IMR-90 (cell line): ENCODE measurements at regions not wholly inside any gene's neighbourhood (a gene's known extent, or its start where the extent isn't known, plus 50 kb on each side); places are given as distances from the start of the nearest gene placed in this dataset.

Experiments used
- ATAC-seq: fragments of 200-7000 bp; cut with Tn5 transposase; 2 replicates; pipeline ENCODE4 v1.9.1; 2020; ENCODE audit warnings: low read depth, mild to moderate bottlenecking, moderate library complexity
- BruUV-seq: library from RNA; stranded (reverse); fragments of 400-500 nt; replicated peaks from 2 replicates; lab custom pipeline; 2021; lab: Mats Ljungman, UMichigan
- CTCF ChIA-PET: fragments of 300-600 bp; formaldehyde crosslinking; extraction: SDS; loops from one replicate; lab custom pipeline; 2021; ENCODE audit warnings: antibody characterized with exemption; lab: Yijun Ruan, JAX
- POLR2A ChIA-PET: fragments of 300-600 bp; sonication (Branson Sonifier 250); formaldehyde crosslinking; loops from one replicate; lab custom pipeline; 2022; ENCODE audit warnings: antibody characterized with exemption; ENCODE audit not compliant: unreplicated experiment; lab: Charles Lee
- DNase-seq: peaks from one replicate; pipeline ENCODE4 v3.0.0; 2013
- H2AFZ ChIP-seq: replicated peaks from 2 replicates; pipeline ENCODE3; 2013; ENCODE audit warnings: low read length, mild to moderate bottlenecking; ENCODE audit not compliant: poor library complexity
- H2AK5ac ChIP-seq: 2 replicates; pipeline ENCODE4 v1.6.1; 2013; ENCODE audit warnings: low read depth, low read length, inconsistent platforms
- H2AK9ac ChIP-seq: replicated peaks from 2 replicates; pipeline ENCODE3; 2013; ENCODE audit warnings: mild to moderate bottlenecking, low read depth, low read length, moderate library complexity; ENCODE audit not compliant: poor library complexity
- H2BK120ac ChIP-seq: 2 replicates; pipeline ENCODE4 v1.6.1; 2013; ENCODE audit warnings: low read depth, low read length, inconsistent platforms
- H2BK15ac ChIP-seq: 3 replicates; pipeline ENCODE4 v1.6.1; 2013; ENCODE audit warnings: low read depth, low read length, inconsistent platforms
- H2BK20ac ChIP-seq: 2 replicates; pipeline ENCODE4 v1.6.1; 2013; ENCODE audit warnings: low read depth, mild to moderate bottlenecking, inconsistent platforms, low read length, moderate library complexity
- H2BK5ac ChIP-seq: 2 replicates; pipeline ENCODE4 v1.6.1; 2013; ENCODE audit warnings: mild to moderate bottlenecking, low read depth, low read length, inconsistent platforms; ENCODE audit not compliant: poor library complexity, severe bottlenecking
- H3K14ac ChIP-seq: replicated peaks from 2 replicates; pipeline ENCODE4 v1.6.1; 2013; ENCODE audit warnings: low read depth, low read length, inconsistent platforms
- H3K18ac ChIP-seq: 2 replicates; pipeline ENCODE4 v1.6.1; 2013; ENCODE audit warnings: low read depth, low read length, control low read depth
- H3K23ac ChIP-seq: 2 replicates; pipeline ENCODE4 v1.6.1; 2013; ENCODE audit warnings: low read depth, low read length, inconsistent platforms
- H3K27ac ChIP-seq: 2 replicates; pipeline ENCODE4 v1.5.1; 2013; ENCODE audit warnings: mild to moderate bottlenecking, control low read depth, low read length; ENCODE audit not compliant: insufficient read depth
- H3K27me3 ChIP-seq: 2 replicates; pipeline ENCODE4 v1.6.1; 2013; ENCODE audit warnings: low read length; ENCODE audit not compliant: control insufficient read depth, insufficient read depth
- H3K36me3 ChIP-seq: 2 replicates; pipeline ENCODE4 v1.6.1; 2013; ENCODE audit warnings: low read length, mixed read lengths; ENCODE audit not compliant: control insufficient read depth, insufficient read depth
- H3K4ac ChIP-seq: 2 replicates; pipeline ENCODE4 v1.6.1; 2013; ENCODE audit warnings: low read depth, low read length, inconsistent platforms
- H3K4me1 ChIP-seq: 2 replicates; pipeline ENCODE4 v1.6.1; 2013; ENCODE audit warnings: low read length, mixed read lengths; ENCODE audit not compliant: control insufficient read depth, insufficient read depth
- H3K4me2 ChIP-seq: 2 replicates; pipeline ENCODE4 v1.6.1; 2013; ENCODE audit warnings: low read depth, mild to moderate bottlenecking, control low read depth, low read length, moderate library complexity
- H3K4me3 ChIP-seq: 2 replicates; pipeline ENCODE4 v1.5.1; 2013; ENCODE audit warnings: low read depth, mild to moderate bottlenecking, control low read depth, low read length, moderate library complexity; ENCODE audit not compliant: insufficient read depth
- H3K56ac ChIP-seq: 2 replicates; pipeline ENCODE4 v1.6.1; 2013; ENCODE audit warnings: low read length, inconsistent platforms; ENCODE audit not compliant: insufficient read depth; ENCODE audit errors: extremely low read depth
- H3K79me1 ChIP-seq, 2 experiments: 2 replicates each; pipeline ENCODE4 v1.6.1; 2013; ENCODE audit warnings: low read length in 2 of 2, inconsistent platforms in 1 of 2, low read depth in 1 of 2
- H3K9ac ChIP-seq: 2 replicates; pipeline ENCODE4 v1.6.1; 2013; ENCODE audit warnings: low read depth, low read length, control low read depth
- H3K9me1 ChIP-seq: 2 replicates; pipeline ENCODE4 v1.6.1; 2013; ENCODE audit warnings: low read length, inconsistent platforms; ENCODE audit not compliant: insufficient read depth
- H3K9me3 ChIP-seq: 2 replicates; pipeline ENCODE4 v1.6.1; 2013; ENCODE audit warnings: low read length; ENCODE audit not compliant: control insufficient read depth, insufficient read depth
- H4K20me1 ChIP-seq: 2 replicates; pipeline ENCODE4 v1.6.1; 2013; ENCODE audit warnings: low read length, inconsistent platforms; ENCODE audit not compliant: insufficient read depth
- H4K5ac ChIP-seq: 2 replicates; pipeline ENCODE4 v1.6.1; 2013; ENCODE audit warnings: mild to moderate bottlenecking, low read depth, low read length, control low read depth
- H4K8ac ChIP-seq, 2 experiments: 2 replicates each; pipeline ENCODE4 v1.6.1; 2013; ENCODE audit warnings: low read depth in 2 of 2, low read length in 2 of 2, control low read depth in 1 of 2, inconsistent platforms in 1 of 2
- H4K91ac ChIP-seq: 2 replicates; pipeline ENCODE4 v1.6.1; 2013; ENCODE audit warnings: low read depth, low read length, inconsistent platforms; ENCODE audit not compliant: insufficient read depth
- CEBPB ChIP-seq: IDR thresholded peaks from 2 replicates; pipeline ENCODE4 v1.6.1; 2012; ENCODE audit warnings: low read depth, low read length, improper control_type of control experiment
- CHD1 ChIP-seq: IDR thresholded peaks from 2 replicates; pipeline ENCODE4 v1.6.1; 2012; ENCODE audit warnings: low read depth, low read length, improper control_type of control experiment
- FOS ChIP-seq: fragments of 150-350 bp; IDR thresholded peaks from 2 replicates; pipeline ENCODE4 v1.6.1; 2016; ENCODE audit warnings: low read depth, low read length
- MAFK ChIP-seq: IDR thresholded peaks from 2 replicates; pipeline ENCODE4 v1.6.1; 2012; ENCODE audit warnings: low read depth, low read length, improper control_type of control experiment
- MAZ ChIP-seq: IDR thresholded peaks from 2 replicates; pipeline ENCODE4 v1.6.1; 2012; ENCODE audit warnings: low read depth, mild to moderate bottlenecking, low read length, improper control_type of control experiment, moderate library complexity, borderline replicate concordance
- MXI1 ChIP-seq: IDR thresholded peaks from 2 replicates; pipeline ENCODE4 v1.6.1; 2012; ENCODE audit warnings: low read depth, mild to moderate bottlenecking, low read length, moderate library complexity, borderline replicate concordance
- NFE2L2 ChIP-seq: fragments of 150-350 bp; IDR thresholded peaks from 2 replicates; pipeline ENCODE4 v1.6.1; 2016; ENCODE audit warnings: low read depth, mild to moderate bottlenecking, low read length
- POLR2A ChIP-seq: IDR thresholded peaks from 2 replicates; pipeline ENCODE4 v1.6.1; 2012; ENCODE audit warnings: mild to moderate bottlenecking, low read depth, low read length
- RAD21 ChIP-seq: IDR thresholded peaks from 2 replicates; pipeline ENCODE4 v1.6.1; 2012; ENCODE audit warnings: low read length, improper control_type of control experiment
- RCOR1 ChIP-seq: IDR thresholded peaks from 2 replicates; pipeline ENCODE4 v1.6.1; 2012; ENCODE audit warnings: mild to moderate bottlenecking, low read length, improper control_type of control experiment; ENCODE audit not compliant: insufficient replicate concordance
- RFX5 ChIP-seq: IDR thresholded peaks from 2 replicates; pipeline ENCODE4 v1.8.0; 2012; ENCODE audit warnings: low read depth, mild to moderate bottlenecking, low read length, moderate library complexity
- SMC3 ChIP-seq: fragments of 150-350 bp; IDR thresholded peaks from 2 replicates; pipeline ENCODE4 v1.6.1; 2016; ENCODE audit warnings: low read depth, mild to moderate bottlenecking, antibody characterized with exemption, low read length, moderate library complexity
- USF2 ChIP-seq: fragments of 150-350 bp; IDR thresholded peaks from 2 replicates; pipeline ENCODE4 v1.6.1; 2017; ENCODE audit warnings: mild to moderate bottlenecking, antibody characterized with exemption, low read length, low read depth
- WGBS, 2 experiments: methylation state at CpG; one replicate each; pipeline versions ENCODE4 v1.1.5 to v1.1.7; 2013; ENCODE audit warnings: missing lambda C conversion rate in 2 of 2; ENCODE audit not compliant: insufficient read length in 1 of 2; ENCODE audit errors: extremely low coverage in 2 of 2; 5-methylcytosine and 5-hydroxymethylcytosine counted together
- dilution Hi-C: fragments of 300-500 bp; cut with HindIII; formaldehyde crosslinking; loops from one replicate; pipeline ENCODE4 v1.14.3; 2018; ENCODE audit warnings: low sequenced_read_pairs; ENCODE audit not compliant: unreplicated experiment
- in situ Hi-C: fragments of 300-500 bp; cut with MboI; formaldehyde crosslinking; loops from 3 replicates; pipeline ENCODE4 v1.14.3; 2019; ENCODE audit warnings: low sequenced_read_pairs, inconsistent platforms, mixed read lengths
- intact Hi-C: fragments of 100-400 bp; cut with micrococcal nuclease; formaldehyde crosslinking; loops from 2 replicates; pipeline ENCODE4 v1.10.0; 2022
- TF ChIP-seq, protein P1 (sequence below): fragments of 150-350 bp; IDR thresholded peaks from 2 replicates; pipeline ENCODE4 v1.6.1; 2016; ENCODE audit warnings: low read depth, mild to moderate bottlenecking, low read length, moderate library complexity, borderline replicate concordance
- TF ChIP-seq, protein P2 (sequence below): conservative IDR thresholded peaks from 2 replicates; pipeline ENCODE4 v1.5.1; 2012; ENCODE audit warnings: mild to moderate bottlenecking, low read depth, low read length, improper control_type of control experiment

GRCh38 chr2:107086497-107086896 lies 200.5 kb upstream of the ST6GAL2 start:
- Histone ChIP-seq H3K79me1 (no peaks in the 10 kb centered on the region), H3K56ac (no peak overlapping the region), H2BK15ac (no peak overlapping the region), H3K4me3 (no peak overlapping the region), H3K4me1 (no peaks in the 10 kb centered on the region), H3K4me2 (no peak overlapping the region), H4K8ac (no peak overlapping the region), H2AK9ac (no peak overlapping the region), H3K18ac (no peak overlapping the region), H2BK5ac (no peak overlapping the region), H2BK20ac (no peak overlapping the region), H2AFZ (no peak overlapping the region), H3K27me3 (no peaks in the 10 kb centered on the region), H3K14ac (no peak overlapping the region), H3K36me3 (no peaks in the 10 kb centered on the region), H3K4ac (no peak overlapping the region), H3K9me3 (peaks cover 4% of the 10 kb centered on the region), H4K5ac (no peak overlapping the region), H2AK5ac (no peak overlapping the region), H3K23ac (no peak overlapping the region), H4K20me1 (no peaks in the 10 kb centered on the region), H3K9me1 (no peaks in the 10 kb centered on the region), H4K91ac (no peak overlapping the region), H2BK120ac (no peak overlapping the region), H3K27ac (no peak overlapping the region), H3K9ac (no peak overlapping the region)
- BruUV-seq = no TSS peak
- ChIA-PET CTCF (no interaction called here), POLR2A (no interaction called here)
- DNase-seq = no peak
- in situ Hi-C loops = no loop called here
- dilution Hi-C loops = no loop called here
- TF ChIP-seq FOS (no peak), POLR2A (no peak), MXI1 (no peak), NFE2L2 (no peak), RAD21 (no peak), MAFK (no peak), RCOR1 (no peak), MAZ (no peak), RFX5 (no peak), USF2 (no peak), CEBPB (no peak), SMC3 (no peak), CHD1 (no peak)
- TF ChIP-seq, protein P1, sequence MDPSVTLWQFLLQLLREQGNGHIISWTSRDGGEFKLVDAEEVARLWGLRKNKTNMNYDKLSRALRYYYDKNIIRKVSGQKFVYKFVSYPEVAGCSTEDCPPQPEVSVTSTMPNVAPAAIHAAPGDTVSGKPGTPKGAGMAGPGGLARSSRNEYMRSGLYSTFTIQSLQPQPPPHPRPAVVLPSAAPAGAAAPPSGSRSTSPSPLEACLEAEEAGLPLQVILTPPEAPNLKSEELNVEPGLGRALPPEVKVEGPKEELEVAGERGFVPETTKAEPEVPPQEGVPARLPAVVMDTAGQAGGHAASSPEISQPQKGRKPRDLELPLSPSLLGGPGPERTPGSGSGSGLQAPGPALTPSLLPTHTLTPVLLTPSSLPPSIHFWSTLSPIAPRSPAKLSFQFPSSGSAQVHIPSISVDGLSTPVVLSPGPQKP = no peak
- TF ChIP-seq, protein P2, sequence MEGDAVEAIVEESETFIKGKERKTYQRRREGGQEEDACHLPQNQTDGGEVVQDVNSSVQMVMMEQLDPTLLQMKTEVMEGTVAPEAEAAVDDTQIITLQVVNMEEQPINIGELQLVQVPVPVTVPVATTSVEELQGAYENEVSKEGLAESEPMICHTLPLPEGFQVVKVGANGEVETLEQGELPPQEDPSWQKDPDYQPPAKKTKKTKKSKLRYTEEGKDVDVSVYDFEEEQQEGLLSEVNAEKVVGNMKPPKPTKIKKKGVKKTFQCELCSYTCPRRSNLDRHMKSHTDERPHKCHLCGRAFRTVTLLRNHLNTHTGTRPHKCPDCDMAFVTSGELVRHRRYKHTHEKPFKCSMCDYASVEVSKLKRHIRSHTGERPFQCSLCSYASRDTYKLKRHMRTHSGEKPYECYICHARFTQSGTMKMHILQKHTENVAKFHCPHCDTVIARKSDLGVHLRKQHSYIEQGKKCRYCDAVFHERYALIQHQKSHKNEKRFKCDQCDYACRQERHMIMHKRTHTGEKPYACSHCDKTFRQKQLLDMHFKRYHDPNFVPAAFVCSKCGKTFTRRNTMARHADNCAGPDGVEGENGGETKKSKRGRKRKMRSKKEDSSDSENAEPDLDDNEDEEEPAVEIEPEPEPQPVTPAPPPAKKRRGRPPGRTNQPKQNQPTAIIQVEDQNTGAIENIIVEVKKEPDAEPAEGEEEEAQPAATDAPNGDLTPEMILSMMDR = no peak
- intact Hi-C loops = no loop called here
- no CpG with 5 or more reads among the region's 2 CpGs for WGBS, 2 experiments
- no peak for ATAC-seq
